ENCODE measurements at regions not wholly inside any gene's neighbourhood (a gene's known extent, or its start where the extent isn't known, plus 50 kb on each side); places are given as distances from the start of the nearest gene placed in this dataset.

DNA sequence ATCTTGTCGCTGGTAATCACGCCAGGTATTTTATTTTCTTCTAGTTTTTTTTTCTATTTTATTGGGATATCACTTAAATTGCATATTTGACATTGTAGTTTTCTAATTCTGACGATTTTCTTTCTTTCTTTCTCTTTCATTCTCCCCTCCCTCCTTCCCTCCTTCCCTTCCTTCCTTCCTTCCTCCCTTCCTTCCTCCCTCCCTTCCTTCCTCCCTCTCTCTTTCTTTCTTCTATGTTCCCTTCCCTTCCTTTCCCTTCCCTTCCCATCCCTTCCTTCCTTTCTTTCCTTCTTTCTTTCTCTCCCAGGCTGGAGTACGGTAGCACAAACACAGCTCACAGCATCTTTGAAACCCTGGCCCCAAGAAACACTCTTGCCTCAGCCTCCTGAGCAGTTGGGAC, 100.6 kb upstream of the BCL6 start:
- TF ChIP-seq CTCF (IDR thresholded peaks at IDR 0.05) (no peak), POLR2A (IDR thresholded peaks at IDR 0.05) (no peak)

All from Peyer's patch (tissue), 4 donors.